Activated B cell treated with CpG ODN at 0.5 μM for 24 hours (primary cell): ENCODE measurements at regions not wholly inside any gene's neighbourhood (a gene's known extent, or its start where the extent isn't known, plus 50 kb on each side); places are given as distances from the start of the nearest gene placed in this dataset.

ENCODE experiments used
- ATAC-seq: fragments of 200-7000 bp; cut with Tn5 transposase; one replicate; pipeline ENCODE4 v1.10.0; 2021; ENCODE audit warnings: low read depth, mild to moderate bottlenecking, moderate library complexity
- CTCF ChIA-PET: fragments of 350-600 bp; sonication (Branson Sonifier 250); formaldehyde crosslinking; loops from one replicate; lab custom pipeline; 2021; ENCODE audit warnings: antibody characterized with exemption; lab: Charles Lee
- POLR2A ChIA-PET: fragments of 350-600 bp; sonication (Branson Sonifier 250); formaldehyde crosslinking; loops from one replicate; lab custom pipeline; 2021; ENCODE audit warnings: antibody characterized with exemption; lab: Charles Lee
- DNase-seq: peaks from one replicate; pipeline ENCODE4 v3.0.0; 2022
- H3K27ac Mint-ChIP-seq: one replicate; pipeline ENCODE4 v1.8.0; 2020; ENCODE audit warnings: mixed read lengths
- H3K27me3 Mint-ChIP-seq: one replicate; pipeline ENCODE4 v1.8.0; 2021; ENCODE audit warnings: mixed read lengths
- H3K36me3 Mint-ChIP-seq: one replicate; pipeline ENCODE4 v1.8.0; 2021; ENCODE audit warnings: low read depth, mixed read lengths
- H3K4me1 Mint-ChIP-seq: one replicate; pipeline ENCODE4 v1.8.0; 2021; ENCODE audit warnings: mixed read lengths
- H3K4me3 Mint-ChIP-seq: one replicate; pipeline ENCODE4 v1.8.0; 2020; ENCODE audit warnings: mild to moderate bottlenecking, mixed read lengths
- H3K9me3 Mint-ChIP-seq: one replicate; pipeline ENCODE4 v1.8.0; 2020; ENCODE audit warnings: mixed read lengths
- CTCF ChIP-seq: fragments of 200-600 bp; IDR thresholded peaks from one replicate; pipeline ENCODE4 v1.8.0; 2022; ENCODE audit warnings: antibody characterized with exemption, mild to moderate bottlenecking
- intact Hi-C: fragments of 100-400 bp; cut with micrococcal nuclease; formaldehyde crosslinking; loops from one replicate; pipeline ENCODE4 v1.15.1; 2024

- ATAC-seq (no peak), DNase-seq (no peak)
- CTCF ChIA-PET, result no interaction called here
- peaks cover 34% of the 10 kb centered on the region for H3K4me1 Mint-ChIP-seq
- no peak overlapping the region for H3K4me3 Mint-ChIP-seq
- intact Hi-C loops, result no loop called here
- POLR2A ChIA-PET, result no interaction called here
- H3K27me3 Mint-ChIP-seq, result no peaks in the 10 kb centered on the region
- H3K9me3 Mint-ChIP-seq, result no peaks in the 10 kb centered on the region
- TF ChIP-seq CTCF, result no peak
- no peaks in the 10 kb centered on the region for H3K36me3 Mint-ChIP-seq
- H3K27ac Mint-ChIP-seq, result no peak overlapping the region
Measured at GRCh38 chr12:43278541-43278832, 273.5 kb downstream of the ADAMTS20 start.

- TF ChIP-seq CTCF, result no peak
- ChIA-PET CTCF (no interaction called here), POLR2A (interaction anchor here (0.5 kb wide), 1 partner anchor 794 kb away, joined by 3 read pairs; no protein-coding TSS in a partner anchor)
- Mint-ChIP-seq H3K36me3 (no peaks in the 10 kb centered on the region), H3K9me3 (no peaks in the 10 kb centered on the region), H3K4me3 (no peak overlapping the region), H3K27me3 (no peaks in the 10 kb centered on the region), H3K4me1 (peaks cover 34% of the 10 kb centered on the region), H3K27ac (peak overlapping the region; percentile 25)
- intact Hi-C loops, result no loop called here
- peak; percentile 60 for ATAC-seq
- no peak for DNase-seq
Measured at GRCh38 chr12:43277651-43278540, 274.1 kb downstream of the ADAMTS20 start.

GRCh38 chr12:43273467-43273866 is 278.5 kb downstream of the ADAMTS20 start:
- Mint-ChIP-seq H3K36me3 (no peaks in the 10 kb centered on the region), H3K27ac (no peak overlapping the region), H3K27me3 (no peaks in the 10 kb centered on the region), H3K9me3 (no peaks in the 10 kb centered on the region), H3K4me1 (peaks cover 46% of the 10 kb centered on the region), H3K4me3 (no peak overlapping the region)
- CTCF ChIA-PET, result no interaction called here
- no peak for TF ChIP-seq CTCF
- intact Hi-C loops, result no loop called here
- DNase-seq (no peak), ATAC-seq (no peak)
- POLR2A ChIA-PET, result no interaction called here

- intact Hi-C loops, result no loop called here
- Mint-ChIP-seq H3K27ac (no peak overlapping the region), H3K9me3 (no peaks in the 10 kb centered on the region), H3K4me3 (no peak overlapping the region), H3K4me1 (peaks cover 32% of the 10 kb centered on the region), H3K27me3 (no peaks in the 10 kb centered on the region), H3K36me3 (no peaks in the 10 kb centered on the region)
- ChIA-PET CTCF (no interaction called here), POLR2A (no interaction called here)
- no peak for TF ChIP-seq CTCF
- DNase-seq (no peak), ATAC-seq (no peak)
Measured at GRCh38 chr12:43271659-43272058, 280.3 kb downstream of the ADAMTS20 start.

GRCh38 chr12:43267818-43268217 is 284.2 kb downstream of the ADAMTS20 start:
- Mint-ChIP-seq H3K27ac (no peak overlapping the region), H3K27me3 (no peaks in the 10 kb centered on the region), H3K36me3 (no peaks in the 10 kb centered on the region), H3K4me3 (no peak overlapping the region), H3K9me3 (peaks cover 2% of the 10 kb centered on the region), H3K4me1 (peaks cover 14% of the 10 kb centered on the region)
- POLR2A ChIA-PET, result no interaction called here
- DNase-seq, result no peak
- intact Hi-C loops, result no loop called here
- TF ChIP-seq CTCF, result no peak
- CTCF ChIA-PET, result no interaction called here
- no peak for ATAC-seq
